ENCODE measurements at regions not wholly inside any gene's neighbourhood (a gene's known extent, or its start where the extent isn't known, plus 50 kb on each side); places are given as distances from the start of the nearest gene placed in this dataset.

- TF ChIP-seq TSHZ2 (CRISPR knock-in tag; IDR thresholded peaks at IDR 0.05), result no peak
- no peak for TF ChIP-seq ZNF70 (CRISPR knock-in tag; IDR thresholded peaks at IDR 0.05)
Measured at GRCh38 chr11:115848080-115848479, 343.9 kb upstream of the CADM1 start (continued).

GRCh38 chr11:115845872-115846271 lies 341.7 kb upstream of the CADM1 start:
- no peak for ATAC-seq
- TF ChIP-seq GLIS3 (CRISPR knock-in tag; IDR thresholded peaks at IDR 0.05) (no peak), SNAI2 (CRISPR knock-in tag; IDR thresholded peaks at IDR 0.05) (no peak), ZFP30 (CRISPR knock-in tag; IDR thresholded peaks at IDR 0.05) (no peak), OSR1 (CRISPR knock-in tag; IDR thresholded peaks at IDR 0.05) (no peak), PATZ1 (CRISPR knock-in tag; IDR thresholded peaks at IDR 0.05; ENCODE audit: borderline replicate concordance) (no peak), RARB (CRISPR knock-in tag; IDR thresholded peaks at IDR 0.05) (no peak), BACH2 (CRISPR knock-in tag; IDR thresholded peaks at IDR 0.05; ENCODE audit: borderline replicate concordance) (no peak), ESRRG (CRISPR knock-in tag; IDR thresholded peaks at IDR 0.05) (no peak), PPARA (CRISPR knock-in tag; IDR thresholded peaks at IDR 0.05; ENCODE audit: borderline replicate concordance) (no peak), ZFP3 (CRISPR knock-in tag; IDR thresholded peaks at IDR 0.05) (no peak), ISL1 (CRISPR knock-in tag; IDR thresholded peaks at IDR 0.05) (no peak), ZC3H10 (CRISPR knock-in tag; IDR thresholded peaks at IDR 0.05) (no peak), CREB5 (CRISPR knock-in tag; IDR thresholded peaks at IDR 0.05; ENCODE audit: low read depth) (no peak), CSDC2 (CRISPR knock-in tag; IDR thresholded peaks at IDR 0.05) (no peak), TOX (CRISPR knock-in tag; IDR thresholded peaks at IDR 0.05; ENCODE audit: borderline replicate concordance) (no peak), CSRNP3 (CRISPR knock-in tag; IDR thresholded peaks at IDR 0.05) (no peak), ZNF565 (CRISPR knock-in tag; conservative IDR thresholded peaks at IDR 0.05; ENCODE audit: low read depth) (no peak), POU6F1 (CRISPR knock-in tag; IDR thresholded peaks at IDR 0.05; ENCODE audit: borderline replicate concordance, low read depth) (no peak)

GRCh38 chr11:115843685-115844084 lies 339.5 kb upstream of the CADM1 start:
- TF ChIP-seq ZNF8 (CRISPR knock-in tag; IDR thresholded peaks at IDR 0.05), result no peak
- no peak for TF ChIP-seq POU6F1 (CRISPR knock-in tag; IDR thresholded peaks at IDR 0.05; ENCODE audit: borderline replicate concordance, low read depth)
- ATAC-seq, result no peak
